ENCODE measurements at regions not wholly inside any gene's neighbourhood (a gene's known extent, or its start where the extent isn't known, plus 50 kb on each side); places are given as distances from the start of the nearest gene placed in this dataset.
A peak's percentile ranks its signal among the peaks of the same experiment; 100 is the strongest.
"Not testable (repeated sequence)": the region's sequence is repeated elsewhere in the genome, so short reads cannot be mapped to it uniquely, and the experiment has no call there.

GRCh38 chr17:54172096-54172984 lies 349.6 kb downstream of the KIF2B start:
- peak; percentile 21 for DNase-seq
- in situ Hi-C loops (cut with MboI; ENCODE audit: low pct_unique_long_range_greater_than_20kb, low sequenced_read_pairs), result no loop called here

GRCh38 chr17:54172985-54173316 lies 350.2 kb downstream of the KIF2B start:
- no peak for DNase-seq
- in situ Hi-C loops (cut with MboI; ENCODE audit: low pct_unique_long_range_greater_than_20kb, low sequenced_read_pairs), result no loop called here

- in situ Hi-C loops (cut with MboI; ENCODE audit: low pct_unique_long_range_greater_than_20kb, low sequenced_read_pairs), result no loop called here
- DNase-seq, result no peak
Observed at GRCh38 chr17:54177606-54178308, 355.0 kb downstream of the KIF2B start.

GRCh38 chr17:54180950-54181349 lies 358.2 kb downstream of the KIF2B start:
- no peak for DNase-seq
- in situ Hi-C loops (cut with MboI; ENCODE audit: low pct_unique_long_range_greater_than_20kb, low sequenced_read_pairs), result no loop called here

GRCh38 chr17:54191261-54191660 lies 368.5 kb downstream of the KIF2B start:
- in situ Hi-C loops (cut with MboI; ENCODE audit: low pct_unique_long_range_greater_than_20kb, low sequenced_read_pairs), result no loop called here
- DNase-seq, result no peak

- DNase-seq, result no peak
- in situ Hi-C loops (cut with MboI; ENCODE audit: low pct_unique_long_range_greater_than_20kb, low sequenced_read_pairs), result no loop called here
Observed at GRCh38 chr17:54194268-54194667, 371.5 kb downstream of the KIF2B start.

- no peak for DNase-seq
- in situ Hi-C loops (cut with MboI; ENCODE audit: low pct_unique_long_range_greater_than_20kb, low sequenced_read_pairs), result no loop called here
Observed at GRCh38 chr17:54196751-54197150, 374.0 kb downstream of the KIF2B start.

- DNase-seq; in situ Hi-C loops (cut with MboI; ENCODE audit: low pct_unique_long_range_greater_than_20kb, low sequenced_read_pairs): not testable (repeated sequence)
Observed at GRCh38 chr17:54201380-54201779, 378.7 kb downstream of the KIF2B start.

- DNase-seq, result no peak
- in situ Hi-C loops (cut with MboI; ENCODE audit: low pct_unique_long_range_greater_than_20kb, low sequenced_read_pairs), result no loop called here
Observed at GRCh38 chr17:54220829-54221228, 398.1 kb downstream of the KIF2B start.

- in situ Hi-C loops (cut with MboI; ENCODE audit: low pct_unique_long_range_greater_than_20kb, low sequenced_read_pairs), result no loop called here
- DNase-seq, result no peak
Observed at GRCh38 chr17:54221499-54221898, 398.8 kb downstream of the KIF2B start.

GRCh38 chr17:54235571-54235970 lies 412.8 kb downstream of the KIF2B start:
- in situ Hi-C loops (cut with MboI; ENCODE audit: low pct_unique_long_range_greater_than_20kb, low sequenced_read_pairs), result no loop called here

GRCh38 chr17:54237911-54238515 lies 415.3 kb downstream of the KIF2B start:
- in situ Hi-C loops (cut with MboI; ENCODE audit: low pct_unique_long_range_greater_than_20kb, low sequenced_read_pairs), result no loop called here
- no peak for DNase-seq

More at GRCh38 chr17:54235571-54235970, 412.8 kb downstream of the KIF2B start:
- DNase-seq, result no peak

- in situ Hi-C loops (cut with MboI; ENCODE audit: low pct_unique_long_range_greater_than_20kb, low sequenced_read_pairs), result no loop called here
- no peak for DNase-seq
Observed at GRCh38 chr17:54239291-54239690, 416.6 kb downstream of the KIF2B start.

GRCh38 chr17:54255696-54256095 lies 433.0 kb downstream of the KIF2B start:
- in situ Hi-C loops (cut with MboI; ENCODE audit: low pct_unique_long_range_greater_than_20kb, low sequenced_read_pairs), result no loop called here
- DNase-seq, result no peak

GRCh38 chr17:54256401-54256929 lies 433.7 kb downstream of the KIF2B start:
- in situ Hi-C loops (cut with MboI; ENCODE audit: low pct_unique_long_range_greater_than_20kb, low sequenced_read_pairs), result no loop called here
- DNase-seq, result no peak

GRCh38 chr17:54257440-54257839 lies 434.7 kb downstream of the KIF2B start:
- in situ Hi-C loops (cut with MboI; ENCODE audit: low pct_unique_long_range_greater_than_20kb, low sequenced_read_pairs), result no loop called here
- no peak for DNase-seq

- in situ Hi-C loops (cut with MboI; ENCODE audit: low pct_unique_long_range_greater_than_20kb, low sequenced_read_pairs), result no loop called here
- no peak for DNase-seq
Observed at GRCh38 chr17:54259476-54259875, 436.7 kb downstream of the KIF2B start.

GRCh38 chr17:54261465-54261864 lies 438.7 kb downstream of the KIF2B start:
- DNase-seq, result no peak
- in situ Hi-C loops (cut with MboI; ENCODE audit: low pct_unique_long_range_greater_than_20kb, low sequenced_read_pairs), result no loop called here

GRCh38 chr17:54269881-54270280 lies 447.2 kb downstream of the KIF2B start:
- in situ Hi-C loops (cut with MboI; ENCODE audit: low pct_unique_long_range_greater_than_20kb, low sequenced_read_pairs), result no loop called here

GRCh38 chr17:54270499-54270898 lies 447.8 kb downstream of the KIF2B start:
- in situ Hi-C loops (cut with MboI; ENCODE audit: low pct_unique_long_range_greater_than_20kb, low sequenced_read_pairs), result no loop called here
- no peak for DNase-seq

More at GRCh38 chr17:54269881-54270280, 447.2 kb downstream of the KIF2B start:
- no peak for DNase-seq
